Endodermal cell (in vitro differentiated cells): ENCODE measurements at regions not wholly inside any gene's neighbourhood (a gene's known extent, or its start where the extent isn't known, plus 50 kb on each side); places are given as distances from the start of the nearest gene placed in this dataset.

Source experiments
- DNase-seq: peaks from one replicate; pipeline ENCODE4 v3.0.0-alpha.2; 2017
- H3K27ac ChIP-seq: 2 replicates; pipeline ENCODE4 v1.5.1; 2013; ENCODE audit warnings: mild to moderate bottlenecking, low read depth, low read length, moderate library complexity
- H3K27me3 ChIP-seq: 2 replicates; pipeline ENCODE4 v1.6.1; 2013; ENCODE audit warnings: mild to moderate bottlenecking, low read length, moderate library complexity; ENCODE audit not compliant: insufficient read depth, control insufficient read depth, poor library complexity, severe bottlenecking
- H3K36me3 ChIP-seq: 2 replicates; pipeline ENCODE4 v1.7.0; 2013; ENCODE audit warnings: mild to moderate bottlenecking, low read length, moderate library complexity; ENCODE audit not compliant: control insufficient read depth, insufficient read depth
- H3K4me1 ChIP-seq: one replicate; pipeline ENCODE4 v1.7.0; 2013; ENCODE audit warnings: low read length; ENCODE audit not compliant: control insufficient read depth, insufficient read depth
- H3K4me3 ChIP-seq: 2 replicates; pipeline ENCODE4 v1.5.1; 2013; ENCODE audit warnings: mild to moderate bottlenecking, low read length, moderate library complexity
- H3K9ac ChIP-seq: 2 replicates; pipeline ENCODE4 v1.6.1; 2013; ENCODE audit warnings: mild to moderate bottlenecking, low read length, moderate library complexity; ENCODE audit not compliant: poor library complexity, severe bottlenecking; ENCODE audit errors: extremely low read depth
- H3K9me3 ChIP-seq: 2 replicates; pipeline ENCODE4 v1.6.1; 2013; ENCODE audit warnings: mild to moderate bottlenecking, low read length, moderate library complexity; ENCODE audit not compliant: control insufficient read depth
- H3K27ac Mint-ChIP-seq: 2 replicates; pipeline ENCODE4 v1.8.0; 2020; ENCODE audit warnings: mixed read lengths
- H3K27me3 Mint-ChIP-seq: 2 replicates; pipeline ENCODE4 v1.8.0; 2021; ENCODE audit warnings: mild to moderate bottlenecking, mixed read lengths; ENCODE audit not compliant: insufficient read depth
- H3K36me3 Mint-ChIP-seq: 2 replicates; pipeline ENCODE4 v1.8.0; 2020; ENCODE audit warnings: low read depth, mixed read lengths
- H3K4me1 Mint-ChIP-seq: 2 replicates; pipeline ENCODE4 v1.8.0; 2020; ENCODE audit warnings: mixed read lengths
- H3K4me3 Mint-ChIP-seq: 2 replicates; pipeline ENCODE4 v1.8.0; 2020; ENCODE audit warnings: mild to moderate bottlenecking, moderate library complexity, mixed read lengths
- H3K9me3 Mint-ChIP-seq: 2 replicates; pipeline ENCODE4 v1.8.0; 2020; ENCODE audit warnings: mild to moderate bottlenecking, mixed read lengths
- WGBS, 2 experiments: methylation state at CpG; one replicate each; pipeline versions ENCODE4 v1.1.5 to v1.1.7; 2013; ENCODE audit warnings: missing lambda C conversion rate in 2 of 2, mixed read lengths in 1 of 2; ENCODE audit not compliant: insufficient coverage in 1 of 2, insufficient read length in 1 of 2; 5-methylcytosine and 5-hydroxymethylcytosine counted together
- TF ChIP-seq, protein P1 (sequence below): fragments of 200-600 bp; sonication (generic); conservative IDR thresholded peaks from 2 replicates; pipeline ENCODE4 v1.5.0; 2021; ENCODE audit warnings: antibody characterized with exemption, mild to moderate bottlenecking

DNA sequence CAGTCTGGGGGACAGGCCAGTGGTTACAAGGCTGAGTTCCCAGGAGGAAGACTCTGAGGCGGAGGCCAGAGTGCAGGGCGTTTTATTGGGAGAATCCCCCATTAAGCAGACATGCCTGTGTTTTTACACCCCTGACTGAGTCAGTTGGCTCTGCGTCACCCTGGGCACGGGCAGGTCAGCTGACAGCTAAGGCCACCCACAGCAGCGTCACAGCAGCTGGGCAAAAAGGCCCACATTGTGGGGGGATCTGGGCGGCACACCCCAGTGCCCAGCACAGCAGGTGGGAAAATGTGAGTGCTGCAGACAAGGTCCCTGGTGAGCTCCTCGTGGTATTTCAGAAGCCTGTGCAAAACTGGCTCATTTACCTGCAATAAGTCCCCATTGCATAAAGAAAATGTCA lies 184.7 kb downstream of the AACS start:
- Mint-ChIP-seq H3K9me3 (no peaks in the 10 kb centered on the region), H3K4me3 (no peak overlapping the region), H3K27ac (no peak overlapping the region), H3K36me3 (no peaks in the 10 kb centered on the region), H3K27me3 (no peaks in the 10 kb centered on the region), H3K4me1 (peaks cover 6% of the 10 kb centered on the region)
- TF ChIP-seq, protein P1, sequence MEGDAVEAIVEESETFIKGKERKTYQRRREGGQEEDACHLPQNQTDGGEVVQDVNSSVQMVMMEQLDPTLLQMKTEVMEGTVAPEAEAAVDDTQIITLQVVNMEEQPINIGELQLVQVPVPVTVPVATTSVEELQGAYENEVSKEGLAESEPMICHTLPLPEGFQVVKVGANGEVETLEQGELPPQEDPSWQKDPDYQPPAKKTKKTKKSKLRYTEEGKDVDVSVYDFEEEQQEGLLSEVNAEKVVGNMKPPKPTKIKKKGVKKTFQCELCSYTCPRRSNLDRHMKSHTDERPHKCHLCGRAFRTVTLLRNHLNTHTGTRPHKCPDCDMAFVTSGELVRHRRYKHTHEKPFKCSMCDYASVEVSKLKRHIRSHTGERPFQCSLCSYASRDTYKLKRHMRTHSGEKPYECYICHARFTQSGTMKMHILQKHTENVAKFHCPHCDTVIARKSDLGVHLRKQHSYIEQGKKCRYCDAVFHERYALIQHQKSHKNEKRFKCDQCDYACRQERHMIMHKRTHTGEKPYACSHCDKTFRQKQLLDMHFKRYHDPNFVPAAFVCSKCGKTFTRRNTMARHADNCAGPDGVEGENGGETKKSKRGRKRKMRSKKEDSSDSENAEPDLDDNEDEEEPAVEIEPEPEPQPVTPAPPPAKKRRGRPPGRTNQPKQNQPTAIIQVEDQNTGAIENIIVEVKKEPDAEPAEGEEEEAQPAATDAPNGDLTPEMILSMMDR = no peak
- H3K9ac ChIP-seq = no peak overlapping the region
- no peak overlapping the region for H3K27ac ChIP-seq
- H3K9me3 ChIP-seq = no peaks in the 10 kb centered on the region
- H3K36me3 ChIP-seq = no peaks in the 10 kb centered on the region
- 89 to 100% methylated on average over 2 to 7 of the region's 7 CpGs for WGBS, 2 experiments
- no peaks in the 10 kb centered on the region for H3K27me3 ChIP-seq
- no peaks in the 10 kb centered on the region for H3K4me1 ChIP-seq
- no peak overlapping the region for H3K4me3 ChIP-seq
- no peak for DNase-seq

DNA sequence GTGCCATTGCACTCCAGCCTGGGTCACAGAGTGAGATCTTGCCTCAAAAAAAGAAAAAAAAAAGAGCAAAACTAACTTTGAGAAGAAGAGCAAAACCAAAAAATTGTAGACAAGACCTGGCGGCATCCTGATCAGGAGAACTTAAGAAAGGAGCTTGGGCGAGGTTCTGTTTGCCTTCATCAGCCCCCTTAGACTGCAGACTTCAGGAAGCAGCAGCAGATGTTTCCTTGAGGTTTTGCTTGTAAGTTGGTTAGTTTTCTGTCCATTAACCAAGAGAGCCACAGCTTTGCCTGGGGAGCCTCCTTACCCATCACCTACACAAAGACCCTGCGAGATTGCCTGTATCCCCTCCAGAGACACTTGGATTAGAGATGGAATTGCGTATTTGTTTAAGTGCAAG lies 189.0 kb downstream of the AACS start:
- Mint-ChIP-seq H3K27ac (no peak overlapping the region), H3K36me3 (peaks cover 16% of the 10 kb centered on the region), H3K27me3 (no peaks in the 10 kb centered on the region), H3K4me3 (no peak overlapping the region), H3K4me1 (no peaks in the 10 kb centered on the region), H3K9me3 (peaks cover 5% of the 10 kb centered on the region)
- H3K27me3 ChIP-seq = no peaks in the 10 kb centered on the region
- no peaks in the 10 kb centered on the region for H3K36me3 ChIP-seq
- H3K9ac ChIP-seq = no peak overlapping the region
- no peak overlapping the region for H3K4me3 ChIP-seq
- H3K27ac ChIP-seq = no peak overlapping the region
- H3K4me1 ChIP-seq = no peaks in the 10 kb centered on the region
- no peak for DNase-seq
- TF ChIP-seq, protein P1 = no peak
- WGBS, 2 experiments = 94 to 96% methylated on average over 3 to 4 of the region's 4 CpGs
- H3K9me3 ChIP-seq = no peaks in the 10 kb centered on the region

DNA sequence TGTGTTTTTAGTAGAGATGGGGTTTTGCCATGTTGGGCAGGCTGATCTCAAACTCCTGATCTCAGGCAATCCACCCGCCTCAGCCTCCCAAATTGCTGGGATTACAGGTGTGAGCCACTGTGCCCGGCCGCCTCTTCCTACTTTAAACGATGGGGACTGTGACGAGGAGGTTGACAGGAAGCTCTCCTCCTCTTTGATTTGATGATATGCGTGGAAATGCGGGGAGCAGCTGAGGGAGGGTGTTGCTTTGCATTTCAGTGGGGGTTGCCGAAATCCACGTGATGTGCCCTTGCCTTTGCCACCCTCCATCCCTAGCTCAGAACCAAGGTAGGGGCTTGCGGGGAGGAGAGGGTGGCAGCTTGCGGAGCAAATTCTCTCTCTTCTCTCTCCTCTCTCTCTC lies 189.6 kb downstream of the AACS start:
- Mint-ChIP-seq H3K27ac (no peak overlapping the region), H3K27me3 (no peaks in the 10 kb centered on the region), H3K36me3 (peaks cover 16% of the 10 kb centered on the region), H3K4me1 (no peaks in the 10 kb centered on the region), H3K4me3 (no peak overlapping the region), H3K9me3 (peaks cover 5% of the 10 kb centered on the region)
- H3K9me3 ChIP-seq = no peaks in the 10 kb centered on the region
- H3K27me3 ChIP-seq = no peaks in the 10 kb centered on the region
- H3K4me1 ChIP-seq = no peaks in the 10 kb centered on the region
- H3K9ac ChIP-seq = no peak overlapping the region
- H3K27ac ChIP-seq = no peak overlapping the region
- no peak for DNase-seq
- TF ChIP-seq, protein P1 = no peak
- 86 to 91% methylated on average over 6 to 11 of the region's 11 CpGs for WGBS, 2 experiments
- no peak overlapping the region for H3K4me3 ChIP-seq
- no peaks in the 10 kb centered on the region for H3K36me3 ChIP-seq
